GM18867 (cell line): ENCODE measurements at regions not wholly inside any gene's neighbourhood (a gene's known extent, or its start where the extent isn't known, plus 50 kb on each side); places are given as distances from the start of the nearest gene placed in this dataset.

ENCODE experiments used
- ATAC-seq: cut with Tn5 transposase; IDR thresholded peaks from one replicate; pipeline ENCODE4 v1.9.1; 2021; ENCODE audit warnings: mild to moderate bottlenecking, moderate library complexity; ENCODE audit not compliant: unreplicated experiment

DNA sequence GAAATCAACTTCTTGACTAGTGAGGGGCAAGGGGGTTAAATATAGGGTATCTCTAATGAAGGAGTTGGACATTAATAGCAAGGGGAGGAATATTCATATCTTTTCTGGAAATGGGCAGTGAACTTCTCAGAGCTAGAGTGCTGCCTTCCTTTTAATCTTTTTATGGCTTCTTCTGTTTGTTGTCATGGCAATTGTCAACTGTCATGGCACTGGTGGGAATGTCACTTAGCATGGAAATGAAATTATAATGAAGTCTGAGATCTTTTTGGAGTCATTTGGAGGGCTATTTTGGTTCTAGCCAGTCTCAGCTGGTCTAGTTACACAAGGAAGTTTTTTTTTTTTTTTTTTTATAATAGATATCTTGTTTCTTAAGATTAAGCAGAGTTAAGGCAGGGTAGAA lies 250.2 kb downstream of the AASDHPPT start:
- no peak for ATAC-seq

DNA sequence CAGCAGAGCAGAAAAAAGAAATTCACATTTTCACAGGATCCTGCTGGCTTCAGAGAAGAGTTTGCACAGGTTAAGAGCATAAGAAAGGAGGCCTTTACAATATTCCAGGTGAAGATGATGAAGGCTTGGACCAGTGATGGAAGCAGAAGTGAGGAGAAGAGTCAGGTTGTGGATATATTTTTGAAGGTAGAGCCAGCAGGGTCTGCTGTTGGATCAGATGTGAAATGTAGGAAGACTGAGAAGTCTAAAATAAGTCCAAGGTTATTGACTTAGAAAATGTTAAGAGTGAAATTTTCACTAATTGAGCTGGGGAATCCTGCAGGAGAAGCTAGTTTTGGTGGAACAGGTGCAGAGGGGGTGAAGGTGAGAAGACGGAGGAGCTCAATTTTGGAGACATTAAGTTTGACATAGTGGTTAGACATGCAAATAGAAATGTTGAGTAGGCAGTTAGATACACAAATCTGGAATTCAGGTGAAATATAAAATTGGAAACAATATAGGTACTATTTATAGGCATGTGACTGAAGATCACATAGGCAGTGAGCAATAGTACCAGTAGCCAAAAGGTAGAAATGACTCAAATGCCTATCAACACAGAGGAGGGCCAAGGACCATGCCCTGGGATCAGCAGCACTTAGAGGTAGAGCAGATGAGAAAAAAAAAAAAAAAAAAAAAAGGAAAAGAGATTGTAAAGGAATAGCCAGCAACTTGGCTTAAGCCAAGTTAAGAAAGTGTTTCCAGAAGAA lies 252.0 kb downstream of the AASDHPPT start:
- ATAC-seq = no peak

GRCh38 chr11:106331176-106331575 lies 253.7 kb downstream of the AASDHPPT start:
- ATAC-seq = no peak

- no peak for ATAC-seq
These were observed 256.2 kb downstream of the AASDHPPT start for GRCh38 chr11:106333678-106334077.

- no peak for ATAC-seq
These were observed 266.9 kb downstream of the AASDHPPT start for GRCh38 chr11:106344394-106344793.

GRCh38 chr11:106344966-106345365 lies 267.5 kb downstream of the AASDHPPT start:
- no peak for ATAC-seq

- no peak for ATAC-seq
These were observed 275.6 kb downstream of the AASDHPPT start for GRCh38 chr11:106353031-106353430.

- ATAC-seq = no peak
These were observed 291.8 kb downstream of the AASDHPPT start for GRCh38 chr11:106369224-106369623.

GRCh38 chr11:106378513-106379179 lies 301.2 kb downstream of the AASDHPPT start:
- no peak for ATAC-seq

DNA sequence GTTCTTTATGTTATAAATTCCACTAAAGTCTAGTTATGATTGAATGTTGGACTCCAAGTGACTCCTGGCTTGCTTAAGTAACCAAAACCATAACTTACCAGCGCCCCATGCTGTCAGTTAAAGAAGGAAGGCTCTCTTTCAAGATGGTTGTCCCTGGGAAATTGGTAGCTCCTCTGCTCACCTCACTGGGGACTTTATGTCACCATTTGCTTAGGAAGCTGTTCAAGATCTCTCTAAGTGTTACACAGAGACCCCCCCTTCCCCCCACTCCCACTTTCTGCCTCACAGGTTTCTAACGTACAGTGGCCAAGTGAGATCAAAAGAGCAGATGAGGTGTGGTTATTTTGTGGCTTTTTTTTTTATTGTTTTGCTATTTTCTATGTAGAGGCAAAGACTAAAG lies 301.8 kb downstream of the AASDHPPT start:
- no peak for ATAC-seq

- ATAC-seq = no peak
These were observed 302.2 kb downstream of the AASDHPPT start for GRCh38 chr11:106379712-106380111.

DNA sequence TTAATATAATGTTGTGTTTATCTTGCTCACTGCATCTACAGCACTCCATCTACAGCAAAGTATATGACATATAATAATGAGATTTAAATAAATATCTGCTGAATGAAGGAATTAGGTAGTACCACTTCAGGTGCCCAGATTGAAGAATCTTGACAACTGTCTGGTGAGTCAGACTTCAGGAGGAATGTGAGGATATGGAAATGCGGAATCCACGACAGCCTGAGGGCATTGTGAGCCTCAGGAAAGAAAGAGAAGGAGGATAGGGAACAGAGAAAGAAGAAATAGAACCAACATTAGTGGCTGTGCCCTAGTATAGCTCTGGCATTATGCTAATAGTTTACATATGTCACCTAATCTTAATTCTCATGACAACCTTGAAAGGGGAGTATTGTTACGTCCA lies 304.4 kb downstream of the AASDHPPT start:
- no peak for ATAC-seq

DNA sequence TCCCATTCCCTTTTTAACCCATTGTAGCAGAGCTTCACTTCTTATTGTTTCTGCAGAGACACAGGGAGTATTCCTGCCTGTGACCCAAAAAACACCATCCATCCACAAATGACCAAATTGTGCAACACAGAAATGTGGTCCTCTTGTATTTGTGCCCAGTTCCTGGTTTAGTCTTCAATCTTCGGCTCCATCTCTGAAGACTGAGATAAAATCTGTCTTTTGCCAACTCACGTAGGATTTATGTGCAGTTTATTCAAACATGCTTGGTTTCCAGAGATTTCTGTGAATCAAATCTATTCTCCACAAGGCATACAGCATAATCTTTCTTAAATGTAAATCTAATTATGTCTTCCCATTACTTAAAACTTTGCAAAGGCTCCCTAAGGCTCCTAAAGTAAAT lies 307.0 kb downstream of the AASDHPPT start:
- ATAC-seq = no peak

- ATAC-seq = no peak
These were observed 309.1 kb downstream of the AASDHPPT start for GRCh38 chr11:106386519-106386918.

DNA sequence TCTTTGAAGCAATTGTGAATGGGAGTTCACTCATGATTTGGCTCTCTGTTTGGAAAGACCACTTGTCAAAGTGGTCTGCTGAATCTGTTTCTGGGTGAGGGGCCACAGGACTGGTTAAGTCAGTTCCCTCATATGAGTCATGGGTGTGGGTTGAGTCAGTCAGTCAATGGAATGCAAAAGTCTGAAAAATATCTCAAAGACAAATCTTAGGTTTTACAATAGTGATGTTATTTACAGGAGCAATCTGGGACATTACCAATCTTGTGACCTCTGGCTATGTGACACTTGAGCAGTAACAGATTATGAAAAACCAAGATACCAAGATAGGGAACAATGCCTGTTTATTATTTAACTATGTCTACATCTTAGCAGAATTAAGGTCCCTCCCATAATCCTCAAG lies 311.6 kb downstream of the AASDHPPT start:
- ATAC-seq = no peak

DNA sequence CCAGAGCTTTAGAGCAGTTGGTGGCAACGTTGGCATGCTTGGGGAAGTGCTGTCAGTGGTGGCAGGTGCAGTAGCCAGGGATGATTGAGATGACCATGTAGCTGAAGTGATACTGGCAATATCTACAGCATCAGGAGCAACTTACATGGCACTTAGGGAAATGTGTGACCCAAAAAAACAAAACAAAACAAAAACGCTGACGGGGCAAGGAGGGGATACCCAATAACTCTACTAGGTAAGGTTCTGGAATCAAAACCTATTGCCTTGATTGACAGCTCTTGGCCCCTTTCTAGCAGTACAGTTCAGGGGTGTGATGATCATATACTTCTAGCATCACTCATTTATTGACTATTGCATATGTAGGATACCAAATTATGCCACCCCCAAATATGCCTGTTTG lies 312.6 kb downstream of the AASDHPPT start:
- no peak for ATAC-seq

DNA sequence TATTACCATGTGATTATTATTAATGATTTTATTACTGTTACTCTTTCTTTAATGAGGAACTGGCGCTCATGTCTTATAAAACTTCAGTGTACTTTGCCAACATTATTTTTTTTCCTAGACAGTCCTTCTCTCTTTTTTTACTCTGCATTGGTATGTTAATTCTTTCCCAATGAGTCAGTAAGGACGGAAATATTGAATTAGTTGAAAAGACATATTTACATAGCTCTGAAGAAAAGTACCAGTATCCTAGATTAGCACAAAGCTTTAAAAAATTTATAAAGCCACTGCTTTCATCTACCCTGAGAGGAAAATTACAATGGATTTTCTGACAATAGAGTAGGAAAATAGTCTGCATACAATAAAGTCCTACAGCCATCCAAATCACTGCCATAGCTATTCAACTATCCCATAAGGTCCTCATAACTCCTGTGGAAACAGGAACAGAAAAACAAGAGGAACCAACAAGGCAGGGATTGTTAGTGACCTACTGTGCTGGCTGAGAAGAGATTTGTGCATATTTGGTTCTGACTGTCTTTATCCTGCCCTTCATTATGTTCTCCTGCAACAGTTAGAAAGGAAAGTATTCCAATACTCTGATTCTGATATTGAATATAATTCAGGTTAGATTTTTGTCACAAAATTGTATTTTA lies 314.4 kb downstream of the AASDHPPT start:
- ATAC-seq = no peak

DNA sequence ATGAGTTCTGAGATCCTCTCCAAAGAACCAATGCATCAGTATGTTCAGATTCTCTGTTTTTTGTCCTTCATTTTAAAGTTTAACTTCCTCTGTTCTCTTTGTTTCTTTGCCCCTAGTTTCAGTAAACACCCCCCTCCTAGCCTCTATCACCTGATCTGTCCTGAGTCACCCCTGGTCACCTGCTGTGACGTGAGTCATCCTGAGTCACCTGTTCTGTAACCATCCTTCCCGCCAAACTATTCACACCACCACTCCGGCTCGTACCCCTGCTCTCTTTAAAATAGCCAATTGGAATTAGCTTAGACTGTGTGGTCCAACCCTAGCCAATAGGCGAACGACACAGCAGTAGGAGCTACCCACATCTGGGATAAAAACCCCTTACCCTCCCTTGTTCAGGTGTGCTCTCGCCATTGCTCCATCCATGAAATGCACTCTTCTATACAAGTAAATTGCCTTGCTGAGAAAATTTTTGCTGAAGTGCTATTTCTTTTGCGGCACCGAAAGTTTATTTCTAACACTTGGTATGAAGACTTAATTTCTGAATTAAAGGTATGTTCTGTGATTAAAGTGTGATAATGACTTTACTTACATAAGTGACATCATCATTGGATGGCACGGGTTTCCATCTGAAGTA lies 318.4 kb downstream of the AASDHPPT start:
- no peak for ATAC-seq

GRCh38 chr11:106397787-106398501 lies 320.5 kb downstream of the AASDHPPT start:
- ATAC-seq = no peak

DNA sequence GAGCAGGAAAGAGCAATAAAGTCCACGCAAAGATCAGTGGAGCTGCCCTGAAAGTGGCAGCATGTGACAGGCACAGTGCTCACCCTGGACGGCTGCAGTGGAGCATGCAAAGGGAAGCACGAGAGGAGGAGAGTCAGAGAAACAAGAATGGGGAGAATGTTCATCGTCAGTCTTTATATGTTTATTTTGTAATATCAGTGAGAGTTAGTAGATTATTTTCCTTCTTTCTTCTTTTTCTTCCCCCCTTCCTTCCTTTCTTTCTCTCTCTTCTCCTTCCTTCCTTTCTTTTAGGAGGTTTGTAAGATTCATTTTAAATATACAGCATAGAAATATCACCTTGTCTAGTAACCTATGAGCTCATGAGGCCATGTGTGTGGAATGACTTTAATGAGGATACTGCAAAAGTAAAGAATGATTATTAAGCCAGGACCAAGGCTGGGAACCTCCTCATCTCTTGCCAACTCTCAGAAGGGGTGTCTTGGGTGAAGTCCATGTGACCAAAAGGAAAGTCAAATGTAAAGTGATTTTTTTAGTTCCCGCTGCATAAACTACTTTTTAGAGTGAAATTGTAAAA lies 321.1 kb downstream of the AASDHPPT start:
- no peak for ATAC-seq

DNA sequence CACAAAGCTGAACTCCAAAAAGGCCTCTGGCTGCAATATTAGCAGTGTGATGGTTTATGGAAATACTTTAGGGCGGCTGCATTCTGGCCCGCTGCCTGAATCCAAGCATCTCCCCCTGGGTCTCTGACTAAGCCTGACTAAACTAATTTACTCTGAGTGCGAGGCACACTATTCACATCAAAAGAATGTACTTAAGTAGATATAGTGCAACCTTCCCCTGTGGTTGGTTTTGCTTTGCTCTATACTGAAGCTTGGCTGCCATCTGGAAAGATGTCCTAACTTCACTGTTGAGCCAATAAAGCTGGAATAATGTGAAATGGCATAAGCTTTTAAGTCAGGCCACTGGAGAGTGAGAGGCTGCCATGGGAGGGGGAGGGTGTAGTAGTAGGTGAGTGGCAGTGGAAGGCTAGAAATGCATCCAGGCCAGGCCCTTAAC lies 321.6 kb downstream of the AASDHPPT start:
- ATAC-seq = no peak
